Muscle layer of colon (tissue), 2 donors: ENCODE measurements at regions not wholly inside any gene's neighbourhood (a gene's known extent, or its start where the extent isn't known, plus 50 kb on each side); places are given as distances from the start of the nearest gene placed in this dataset.
"Not testable (repeated sequence)": the region's sequence is repeated elsewhere in the genome, so short reads cannot be mapped to it uniquely, and the experiment has no call there.

ENCODE experiments used
- H3K27ac ChIP-seq: one replicate; pipeline ENCODE4 v1.7.0; 2013; ENCODE audit warnings: low read depth, mild to moderate bottlenecking, low read length, moderate library complexity
- H3K27me3 ChIP-seq, 2 donors: one replicate each; pipeline ENCODE4 v1.7.0; 2013; ENCODE audit warnings: low read length in 2 of 2, mild to moderate bottlenecking in 2 of 2; ENCODE audit not compliant: insufficient read depth in 2 of 2, control insufficient read depth in 1 of 2
- H3K36me3 ChIP-seq: one replicate; pipeline ENCODE4 v1.7.0; 2013; ENCODE audit warnings: mild to moderate bottlenecking, low read length; ENCODE audit not compliant: insufficient read depth
- H3K4me1 ChIP-seq: one replicate; pipeline ENCODE4 v1.7.0; 2013; ENCODE audit warnings: mild to moderate bottlenecking, low read length; ENCODE audit not compliant: insufficient read depth
- H3K4me3 ChIP-seq, 2 donors: one replicate each; pipeline ENCODE4 v1.7.0; 2013; ENCODE audit warnings: low read length in 2 of 2, low read depth in 1 of 2, mild to moderate bottlenecking in 1 of 2, moderate library complexity in 1 of 2
- H3K9ac ChIP-seq: one replicate; pipeline ENCODE4 v1.7.0; 2013; ENCODE audit warnings: low read length
- H3K9me3 ChIP-seq: one replicate; pipeline ENCODE4 v1.7.0; 2013; ENCODE audit warnings: mild to moderate bottlenecking, low read length
- donor health status: abdominal sarcoma.
- donor health status: Adenocarcinoma of cecum.

DNA sequence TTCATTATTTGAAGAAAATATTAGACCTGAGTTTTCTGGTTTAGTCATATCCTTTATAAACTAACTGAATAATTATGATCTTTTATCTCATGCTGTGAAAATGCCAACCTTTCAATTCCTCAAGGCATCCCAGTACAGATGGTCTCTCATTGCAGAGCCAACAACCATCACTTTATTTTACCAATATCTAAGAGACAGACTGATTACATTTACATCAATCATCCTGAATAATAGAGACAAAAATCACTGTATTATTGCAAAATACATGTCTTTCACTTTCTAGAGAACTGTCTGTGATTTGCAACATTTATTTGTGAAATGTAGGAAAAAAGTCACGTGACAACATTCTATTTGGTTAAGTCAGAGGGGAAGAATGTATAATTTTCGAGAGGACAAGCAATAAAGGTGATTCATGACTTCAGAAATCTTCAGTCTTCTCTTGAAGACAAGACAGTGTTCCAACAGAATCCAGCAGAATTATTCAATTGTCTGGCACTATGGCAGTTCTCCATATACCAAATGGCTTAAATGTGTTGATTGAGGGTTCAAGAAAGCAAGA, 503.6 kb upstream of the SYT4 start:
- H3K27me3 ChIP-seq, result no peaks in the 10 kb centered on the region
- H3K9ac ChIP-seq, result no peak overlapping the region
- no peaks in the 10 kb centered on the region for H3K9me3 ChIP-seq
- no peaks in the 10 kb centered on the region for H3K4me1 ChIP-seq
- no peak overlapping the region for H3K27ac ChIP-seq
- H3K36me3 ChIP-seq, result no peaks in the 10 kb centered on the region
- H3K4me3 ChIP-seq, result no peak overlapping the region

DNA sequence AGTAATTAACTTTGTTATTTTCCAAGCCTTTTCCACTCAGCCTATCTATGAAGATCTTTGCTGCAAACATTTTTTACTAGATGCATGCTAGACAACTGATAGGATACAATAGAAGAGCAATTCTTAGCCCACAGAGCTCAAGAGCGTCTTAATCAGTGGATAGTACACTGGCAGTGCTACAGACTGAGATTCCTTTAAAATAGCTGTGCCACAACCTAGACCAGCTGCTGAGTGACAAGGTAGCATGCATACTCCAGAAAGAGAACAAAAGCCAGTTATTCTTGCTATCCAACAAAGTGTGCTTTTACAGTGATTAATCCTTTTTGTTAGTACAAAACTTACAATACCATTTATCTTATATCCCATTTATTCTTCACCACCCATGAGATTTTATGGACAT, 507.9 kb upstream of the SYT4 start:
- no peaks in the 10 kb centered on the region for H3K9me3 ChIP-seq
- no peaks in the 10 kb centered on the region for H3K27me3 ChIP-seq
- H3K36me3 ChIP-seq, result no peaks in the 10 kb centered on the region
- no peak overlapping the region for H3K27ac ChIP-seq
- H3K9ac ChIP-seq, result no peak overlapping the region
- no peak overlapping the region for H3K4me3 ChIP-seq
- H3K4me1 ChIP-seq, result no peaks in the 10 kb centered on the region

DNA sequence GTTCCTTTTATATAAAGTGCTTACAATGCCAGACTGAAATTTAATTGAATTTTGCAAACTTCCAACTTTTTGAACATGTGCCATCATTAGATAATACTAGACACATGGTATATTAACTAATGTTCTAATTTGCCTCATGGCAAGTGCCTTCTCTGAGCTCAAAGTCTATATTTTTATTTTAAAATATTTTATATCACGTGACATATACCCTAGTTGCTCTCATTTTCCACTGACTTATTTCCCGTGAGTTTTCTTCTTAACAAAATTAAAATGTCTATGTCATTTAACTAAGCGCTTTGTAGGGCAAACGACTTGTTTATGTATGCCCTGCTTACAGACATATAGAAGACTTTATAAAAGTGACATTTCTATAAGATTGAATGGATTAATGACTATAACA, 509.6 kb upstream of the SYT4 start:
- Histone ChIP-seq H3K36me3 (no peaks in the 10 kb centered on the region), H3K27me3 (no peaks in the 10 kb centered on the region), H3K4me3 (no peak overlapping the region), H3K9ac (no peak overlapping the region), H3K9me3 (no peaks in the 10 kb centered on the region), H3K4me1 (no peaks in the 10 kb centered on the region), H3K27ac (no peak overlapping the region)

- not testable (repeated sequence) for H3K27ac ChIP-seq, H3K4me3 ChIP-seq, H3K36me3 ChIP-seq, H3K9ac ChIP-seq, H3K27me3 ChIP-seq, H3K4me1 ChIP-seq, H3K9me3 ChIP-seq
Observed at GRCh38 chr18:43787721-43788120, 510.4 kb upstream of the SYT4 start.

GRCh38 chr18:43789234-43790000, 512.1 kb upstream of the SYT4 start:
- no peaks in the 10 kb centered on the region for H3K9me3 ChIP-seq
- H3K27me3 ChIP-seq, result no peaks in the 10 kb centered on the region
- no peaks in the 10 kb centered on the region for H3K4me1 ChIP-seq
- H3K36me3 ChIP-seq, result no peaks in the 10 kb centered on the region
- H3K4me3 ChIP-seq, result no peak overlapping the region
- H3K27ac ChIP-seq, result no peak overlapping the region
- H3K9ac ChIP-seq, result no peak overlapping the region

GRCh38 chr18:43793910-43794309, 516.6 kb upstream of the SYT4 start:
- no peaks in the 10 kb centered on the region for H3K27me3 ChIP-seq
- H3K4me3 ChIP-seq, result no peak overlapping the region
- no peak overlapping the region for H3K27ac ChIP-seq
- no peak overlapping the region for H3K9ac ChIP-seq
- no peaks in the 10 kb centered on the region for H3K4me1 ChIP-seq
- no peaks in the 10 kb centered on the region for H3K36me3 ChIP-seq
- no peaks in the 10 kb centered on the region for H3K9me3 ChIP-seq

DNA sequence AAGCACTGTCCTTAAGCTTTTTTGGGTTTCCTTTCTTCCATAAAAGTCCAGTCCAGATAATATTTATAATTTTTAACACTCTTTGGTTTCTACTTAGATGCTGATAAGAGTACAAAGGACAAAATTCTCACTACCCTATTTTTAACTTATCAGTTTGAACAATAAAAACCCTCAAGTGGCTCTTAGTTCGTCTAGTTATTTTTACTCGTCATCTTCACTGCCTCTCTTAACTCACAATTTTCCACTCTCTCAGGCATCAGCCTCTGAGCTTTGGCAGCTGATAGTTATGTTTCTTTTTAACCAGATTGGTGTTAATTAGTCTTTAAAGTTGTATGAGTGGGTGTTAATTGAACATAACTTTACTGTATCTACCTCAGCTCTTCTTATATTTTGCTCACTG, 517.1 kb upstream of the SYT4 start:
- Histone ChIP-seq H3K36me3 (no peaks in the 10 kb centered on the region), H3K27ac (no peak overlapping the region), H3K27me3 (no peaks in the 10 kb centered on the region), H3K9ac (no peak overlapping the region), H3K4me1 (no peaks in the 10 kb centered on the region), H3K4me3 (no peak overlapping the region), H3K9me3 (no peaks in the 10 kb centered on the region)

- Histone ChIP-seq H3K36me3 (no peaks in the 10 kb centered on the region), H3K4me1 (no peaks in the 10 kb centered on the region), H3K9me3 (no peaks in the 10 kb centered on the region), H3K9ac (no peak overlapping the region), H3K4me3 (no peak overlapping the region), H3K27ac (no peak overlapping the region), H3K27me3 (no peaks in the 10 kb centered on the region)
Observed at GRCh38 chr18:43797347-43797746, 520.1 kb upstream of the SYT4 start.

DNA sequence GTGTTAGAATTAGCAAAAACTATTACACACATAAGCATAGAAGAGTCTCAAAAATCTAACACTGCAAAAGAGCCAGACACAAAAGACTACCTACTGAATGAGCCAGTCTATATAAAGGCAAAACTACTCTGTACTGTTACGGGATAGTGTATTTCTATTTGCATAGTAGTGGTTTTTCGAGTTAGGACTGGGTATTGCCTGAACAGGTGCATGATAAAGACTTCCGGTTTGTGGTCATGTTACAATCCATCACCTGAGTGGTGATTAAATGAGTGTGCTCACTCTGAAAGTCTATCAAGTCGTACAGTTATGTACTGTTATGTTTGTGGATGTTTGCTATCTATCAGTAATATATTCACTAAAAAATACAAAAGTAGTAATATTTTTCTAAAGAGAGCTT, 523.3 kb upstream of the SYT4 start:
- H3K4me1 ChIP-seq, result no peaks in the 10 kb centered on the region
- no peaks in the 10 kb centered on the region for H3K36me3 ChIP-seq
- H3K9me3 ChIP-seq, result no peaks in the 10 kb centered on the region
- no peak overlapping the region for H3K27ac ChIP-seq
- H3K9ac ChIP-seq, result no peak overlapping the region
- no peaks in the 10 kb centered on the region for H3K27me3 ChIP-seq
- H3K4me3 ChIP-seq, result no peak overlapping the region

DNA sequence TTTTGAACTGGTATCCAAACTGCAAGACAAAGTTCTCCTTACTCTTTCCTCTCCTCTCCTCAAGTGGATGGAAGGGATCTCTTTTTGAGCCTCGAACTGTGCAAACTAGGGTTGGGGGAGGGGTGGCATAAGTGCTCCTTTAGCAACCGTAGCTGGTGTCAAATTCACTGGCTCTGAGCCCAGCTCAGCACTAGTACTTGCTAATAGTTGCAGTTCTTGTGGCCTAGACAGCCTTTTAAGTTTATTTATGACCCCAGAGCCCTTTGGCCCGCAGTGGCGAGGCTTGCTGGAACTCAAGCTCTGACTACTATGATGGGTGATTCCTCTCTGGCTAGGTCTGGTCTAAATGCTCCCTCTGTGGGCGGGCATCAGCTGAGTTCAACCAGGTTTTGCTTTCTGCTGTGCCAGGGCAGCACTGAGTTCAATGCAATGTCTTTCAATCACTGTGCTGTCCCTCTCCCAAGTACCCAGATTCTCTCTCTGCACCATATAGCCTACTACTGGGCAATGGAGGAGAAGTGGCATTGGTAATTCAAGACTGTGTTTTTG, 528.4 kb upstream of the SYT4 start:
- H3K9ac ChIP-seq, result no peak overlapping the region
- H3K27me3 ChIP-seq, result no peaks in the 10 kb centered on the region
- no peaks in the 10 kb centered on the region for H3K9me3 ChIP-seq
- H3K27ac ChIP-seq, result no peak overlapping the region
- no peaks in the 10 kb centered on the region for H3K4me1 ChIP-seq
- H3K4me3 ChIP-seq, result no peak overlapping the region
- H3K36me3 ChIP-seq, result no peaks in the 10 kb centered on the region

- Histone ChIP-seq H3K27ac (no peak overlapping the region), H3K9ac (no peak overlapping the region), H3K27me3 (no peaks in the 10 kb centered on the region), H3K4me1 (no peaks in the 10 kb centered on the region), H3K4me3 (no peak overlapping the region), H3K9me3 (no peaks in the 10 kb centered on the region), H3K36me3 (no peaks in the 10 kb centered on the region)
Observed at GRCh38 chr18:43812627-43813026, 535.3 kb upstream of the SYT4 start.

- H3K27me3 ChIP-seq, result no peaks in the 10 kb centered on the region
- no peaks in the 10 kb centered on the region for H3K4me1 ChIP-seq
- H3K9ac ChIP-seq, result no peak overlapping the region
- no peak overlapping the region for H3K27ac ChIP-seq
- H3K9me3 ChIP-seq, result no peaks in the 10 kb centered on the region
- H3K36me3 ChIP-seq, result no peaks in the 10 kb centered on the region
- no peak overlapping the region for H3K4me3 ChIP-seq
Observed at GRCh38 chr18:43819397-43819796, 542.1 kb upstream of the SYT4 start.
